Inferior parietal cortex (tissue), 1 donor: ENCODE measurements at regions not wholly inside any gene's neighbourhood (a gene's known extent, or its start where the extent isn't known, plus 50 kb on each side); places are given as distances from the start of the nearest gene placed in this dataset.

Experiments
- DNase-seq: peaks from one replicate; pipeline ENCODE4 v3.0.0-alpha.2; 2016; ENCODE audit errors: extremely low spot score

GRCh38 chr2:62281663-62282062, 85.7 kb downstream of the B3GNT2 start:
- DNase-seq: no peak

GRCh38 chr2:62277688-62278087, 81.8 kb downstream of the B3GNT2 start:
- DNase-seq: no peak
